NCI-H2196 treated with DMSO at 0.1 percent for 48 hours (cell line): ENCODE measurements at regions not wholly inside any gene's neighbourhood (a gene's known extent, or its start where the extent isn't known, plus 50 kb on each side); places are given as distances from the start of the nearest gene placed in this dataset.
"Not testable (repeated sequence)": the region's sequence is repeated elsewhere in the genome, so short reads cannot be mapped to it uniquely, and the experiment has no call there.

Experiments
- DNase-seq: peaks from one replicate; lab custom pipeline; 2025; ENCODE audit not compliant: unreplicated experiment; lab: John Stamatoyannopoulos, UW

- DNase-seq, result no peak
These were observed 704.0 kb downstream of the RNF144A start for GRCh38 chr2:7621018-7621814.

GRCh38 chr2:7625392-7626138, 708.4 kb downstream of the RNF144A start:
- DNase-seq, result no peak

DNA sequence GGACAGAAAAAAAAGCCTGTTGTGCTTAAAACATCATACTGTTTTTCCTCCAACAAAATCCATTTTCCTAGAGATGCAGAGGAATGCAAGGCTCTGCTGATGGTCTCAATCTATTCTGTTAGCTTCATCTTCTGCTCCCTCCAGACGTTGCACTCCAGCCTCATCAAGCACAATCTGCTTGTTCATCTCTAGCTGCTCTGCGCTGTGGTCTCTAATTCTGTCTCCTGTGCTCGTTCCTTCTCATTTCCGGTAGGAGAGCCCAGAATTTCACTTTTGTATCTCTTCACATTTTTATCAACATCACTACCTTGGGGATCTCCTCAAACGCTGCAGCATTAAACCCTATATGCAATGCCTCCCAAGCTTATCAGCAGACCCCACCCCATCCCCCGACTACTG, 708.9 kb downstream of the RNF144A start:
- no peak for DNase-seq

DNA sequence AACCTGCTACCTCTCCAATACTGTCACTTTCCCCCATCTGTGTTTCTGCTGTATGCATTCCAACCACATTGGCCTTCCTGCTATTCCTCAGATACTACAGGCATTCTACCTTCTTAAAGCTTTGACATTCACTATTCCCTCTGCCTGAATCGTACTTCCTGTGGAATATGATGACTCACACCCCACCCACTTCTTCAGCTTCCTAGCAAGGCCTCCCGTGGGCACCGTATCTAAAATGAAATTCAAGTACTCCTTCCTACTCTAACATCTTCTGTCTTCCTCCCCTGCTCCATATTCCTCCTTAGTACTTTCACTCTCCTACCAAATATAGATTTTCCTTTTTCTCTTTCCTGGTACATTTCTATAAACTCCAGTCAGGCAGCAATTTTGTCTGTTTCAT, 710.4 kb downstream of the RNF144A start:
- no peak for DNase-seq

DNA sequence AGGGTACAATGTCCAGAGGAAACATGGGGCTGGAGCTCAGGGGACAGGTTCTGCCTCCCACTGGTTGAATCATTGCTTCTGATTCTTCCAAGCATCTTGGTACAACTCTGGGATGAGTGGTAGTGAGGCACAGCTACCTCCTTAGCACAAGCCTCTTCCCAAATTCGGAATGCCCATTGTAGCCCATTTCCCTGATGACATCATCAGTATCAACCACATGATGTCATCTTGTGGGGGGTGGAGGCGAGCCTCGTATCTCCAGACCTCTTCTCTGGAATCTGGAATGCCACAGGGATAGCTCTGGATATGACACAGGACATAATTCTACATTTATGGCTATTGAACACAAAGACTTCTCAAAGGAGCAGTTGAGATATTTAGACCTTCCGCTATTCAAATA, 715.2 kb downstream of the RNF144A start:
- no peak for DNase-seq

GRCh38 chr2:7633566-7634153, 716.4 kb downstream of the RNF144A start:
- no peak for DNase-seq

DNA sequence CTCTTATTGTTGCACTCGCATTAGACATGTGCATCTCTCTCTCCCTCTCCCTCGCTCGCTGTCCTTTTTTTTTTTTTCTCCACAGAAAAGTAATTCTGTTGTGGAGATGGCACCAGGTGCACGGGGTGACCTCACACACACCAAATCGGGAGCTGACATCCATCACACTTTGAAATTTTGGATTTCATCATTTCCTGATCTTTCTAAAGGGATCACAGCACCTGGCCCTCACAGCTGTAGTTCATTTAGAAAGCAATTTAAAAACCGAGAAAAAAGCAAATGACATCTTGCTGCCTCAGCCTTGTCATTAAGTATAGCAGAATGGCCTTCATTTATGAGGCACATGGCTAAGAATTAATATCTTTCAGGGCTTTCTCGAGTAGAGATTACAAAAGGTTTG, 717.2 kb downstream of the RNF144A start:
- no peak for DNase-seq

GRCh38 chr2:7639476-7639875, 722.3 kb downstream of the RNF144A start:
- no peak for DNase-seq

- DNase-seq, result not testable (repeated sequence)
These were observed 724.1 kb downstream of the RNF144A start for GRCh38 chr2:7641272-7641671.

GRCh38 chr2:7646024-7646423, 728.8 kb downstream of the RNF144A start:
- DNase-seq, result no peak

GRCh38 chr2:7646661-7647060, 729.4 kb downstream of the RNF144A start:
- no peak for DNase-seq

DNA sequence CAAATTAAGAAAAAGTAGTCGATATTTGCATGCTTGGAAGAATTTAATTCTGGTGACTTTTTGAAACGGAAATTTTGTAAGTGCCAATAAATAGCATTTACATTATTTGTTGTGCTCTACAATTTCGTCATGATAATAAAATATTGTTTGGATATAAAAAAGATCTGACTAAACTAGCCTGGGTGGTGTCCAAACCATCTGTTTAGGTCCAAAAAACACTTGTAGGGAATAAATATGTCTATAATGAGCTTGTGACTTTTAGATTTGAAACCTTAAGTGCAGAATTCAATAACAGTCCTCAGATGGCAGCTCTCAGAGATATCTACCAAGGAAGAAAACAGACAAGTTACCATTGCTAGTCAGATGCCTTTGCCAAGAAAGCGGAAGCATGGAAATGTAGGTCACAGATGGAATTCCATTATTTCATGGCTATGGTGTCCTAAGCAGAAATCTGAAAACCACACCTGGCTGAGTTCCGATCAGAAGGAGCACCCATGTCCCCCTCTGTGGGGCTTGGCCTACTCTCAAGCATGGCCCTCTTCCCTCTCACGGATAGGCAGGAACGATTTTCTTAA, 731.1 kb downstream of the RNF144A start:
- no peak for DNase-seq

DNA sequence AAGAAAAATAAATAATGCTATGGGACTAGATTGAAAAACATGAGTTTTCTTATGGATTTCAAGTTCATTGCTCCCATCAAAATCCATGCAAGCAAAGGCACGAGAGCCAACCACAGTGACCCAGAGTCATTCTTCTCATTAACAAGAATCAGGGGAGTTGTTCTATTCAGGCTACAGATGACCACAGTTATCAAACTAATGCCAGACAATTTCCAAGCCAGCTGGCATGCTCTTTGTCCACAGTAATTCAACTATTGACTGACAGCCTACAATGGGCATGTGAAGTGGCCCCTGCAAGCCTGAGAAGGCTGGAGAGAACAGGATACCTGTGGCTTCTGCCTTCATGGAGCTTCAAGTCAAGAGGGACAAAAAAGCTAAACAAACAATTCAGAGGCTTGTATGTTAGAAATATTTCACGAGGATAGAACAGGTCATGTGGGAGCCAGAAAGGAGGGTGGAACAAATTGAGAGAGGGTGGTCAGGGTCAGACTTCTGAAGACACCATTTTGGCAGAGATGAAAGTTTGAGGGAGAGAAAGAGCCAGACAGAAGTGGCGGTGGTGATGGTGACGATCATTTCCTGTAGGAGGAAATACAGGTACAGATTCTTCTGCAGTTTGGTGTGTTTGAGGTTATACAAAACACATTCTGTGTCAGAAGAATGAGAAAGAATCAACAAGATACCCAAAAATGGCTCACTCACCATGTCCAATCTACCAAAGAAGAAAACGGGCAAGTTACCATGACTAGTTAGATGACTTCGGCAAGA, 732.4 kb downstream of the RNF144A start:
- DNase-seq, result no peak

- no peak for DNase-seq
These were observed 736.4 kb downstream of the RNF144A start for GRCh38 chr2:7653617-7654016.

GRCh38 chr2:7655629-7656028, 738.4 kb downstream of the RNF144A start:
- no peak for DNase-seq

- DNase-seq, result not testable (repeated sequence)
These were observed 740.3 kb downstream of the RNF144A start for GRCh38 chr2:7657526-7657925.

DNA sequence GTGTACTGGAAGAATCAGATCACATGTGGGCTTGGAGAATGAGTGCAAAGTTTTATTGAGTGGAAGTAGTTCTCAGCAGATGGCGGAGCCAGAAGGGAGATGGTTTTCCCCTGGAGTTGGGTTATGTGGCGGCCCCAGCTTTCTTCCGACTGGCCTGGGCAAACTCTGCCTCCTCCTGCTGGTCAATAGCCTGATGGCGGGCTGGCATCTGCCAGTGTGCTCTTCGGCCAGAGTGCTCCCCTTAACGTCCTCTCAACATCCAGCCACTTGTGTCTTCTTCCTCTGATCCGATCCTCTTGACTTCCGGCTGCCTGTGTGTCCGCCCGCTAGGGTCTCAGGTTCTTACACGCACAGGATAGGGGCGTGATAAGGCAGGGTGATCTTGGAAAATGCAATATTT, 741.3 kb downstream of the RNF144A start:
- DNase-seq, result no peak

DNA sequence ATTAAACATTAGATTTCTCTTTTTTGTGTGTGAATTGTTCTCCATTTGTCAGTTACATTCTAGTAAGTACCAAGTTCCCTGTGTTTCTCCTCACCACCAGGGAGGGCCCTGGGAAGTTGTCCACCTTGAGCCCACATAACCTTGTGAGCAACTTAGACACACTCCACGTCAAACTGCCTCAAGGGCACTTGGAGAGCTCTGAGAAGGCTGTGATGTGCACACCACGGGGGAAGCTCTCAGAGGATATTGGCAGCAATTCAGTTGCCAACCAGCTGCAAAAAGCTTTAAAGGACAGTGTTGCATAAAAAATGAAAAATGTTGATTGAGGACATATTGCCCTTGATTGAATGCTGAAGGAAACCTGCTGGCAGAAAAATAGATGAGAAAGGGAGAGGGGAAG, 743.6 kb downstream of the RNF144A start:
- no peak for DNase-seq

- DNase-seq, result no peak
These were observed 744.3 kb downstream of the RNF144A start for GRCh38 chr2:7661502-7661901.

GRCh38 chr2:7665880-7666279, 748.7 kb downstream of the RNF144A start:
- DNase-seq, result no peak
